Keratinocyte (primary cell): ENCODE measurements at regions not wholly inside any gene's neighbourhood (a gene's known extent, or its start where the extent isn't known, plus 50 kb on each side); places are given as distances from the start of the nearest gene placed in this dataset.

Source experiments
- DNase-seq: peaks from one replicate; pipeline ENCODE4 v3.0.0-alpha.2; 2011; ENCODE audit warnings: low read depth, missing footprints, low spot score
- FAIRE-seq: peaks from 2 replicates; lab custom pipeline; 2011; peaks lifted over from hg19 to GRCh38; lab: Jason Lieb, UNC
- H2AFZ ChIP-seq: 2 replicates; pipeline ENCODE4 v1.6.0; 2012; ENCODE audit warnings: low read length, control low read depth, inconsistent platforms; ENCODE audit not compliant: control insufficient read depth
- H3K27ac ChIP-seq: 2 replicates; pipeline ENCODE4 v1.5.1; 2011; ENCODE audit warnings: low read length; ENCODE audit not compliant: control insufficient read depth, insufficient read depth
- H3K27me3 ChIP-seq: 3 replicates; pipeline ENCODE4 v1.6.0; 2011; ENCODE audit warnings: low read length; ENCODE audit not compliant: control insufficient read depth, insufficient read depth; ENCODE audit errors: extremely low read depth
- H3K36me3 ChIP-seq, 2 experiments: 2 replicates in 1 of 2; 3 replicates in 1 of 2; pipeline ENCODE4 v1.5.1; 2011; ENCODE audit warnings: low read length in 2 of 2, mild to moderate bottlenecking in 1 of 2; ENCODE audit not compliant: control insufficient read depth in 2 of 2, insufficient read depth in 2 of 2; ENCODE audit errors: extremely low read depth in 1 of 2
- H3K4me1 ChIP-seq: 3 replicates; pipeline ENCODE4 v1.5.1; 2011; ENCODE audit warnings: low read length; ENCODE audit not compliant: control insufficient read depth, insufficient read depth; ENCODE audit errors: extremely low read depth
- H3K4me2 ChIP-seq: 3 replicates; pipeline ENCODE4 v1.6.0; 2011; ENCODE audit warnings: low read depth, low read length; ENCODE audit not compliant: control insufficient read depth, insufficient read depth; ENCODE audit errors: extremely low read depth
- H3K4me3 ChIP-seq, 3 experiments: fragments of 200-600 bp in 1 of 3; sonication (generic) in 1 of 3; 2 replicates in 2 of 3; 3 replicates in 1 of 3; pipeline ENCODE4 v1.5.1; 2011 to 2016; ENCODE audit warnings: low read length in 3 of 3, mild to moderate bottlenecking in 3 of 3, control low read depth in 2 of 3, inconsistent platforms in 1 of 3, low read depth in 1 of 3, mixed read lengths in 1 of 3, mixed run types in 1 of 3, moderate library complexity in 1 of 3; ENCODE audit not compliant: control insufficient read depth in 2 of 3, insufficient read depth in 2 of 3; ENCODE audit errors: extremely low read depth in 1 of 3
- H3K79me2 ChIP-seq: 2 replicates; pipeline ENCODE4 v1.6.0; 2012; ENCODE audit warnings: low read length; ENCODE audit not compliant: control insufficient read depth, insufficient read depth
- H3K9ac ChIP-seq: 3 replicates; pipeline ENCODE4 v1.6.0; 2011; ENCODE audit warnings: low read length; ENCODE audit not compliant: control insufficient read depth, insufficient read depth; ENCODE audit errors: extremely low read depth
- H3K9me1 ChIP-seq: 3 replicates; pipeline ENCODE4 v1.6.0; 2011; ENCODE audit warnings: low read length; ENCODE audit not compliant: control insufficient read depth, insufficient read depth; ENCODE audit errors: extremely low read depth
- H3K9me3 ChIP-seq: 2 replicates; pipeline ENCODE4 v1.5.1; 2012; ENCODE audit warnings: low read depth, low read length; ENCODE audit not compliant: control insufficient read depth
- H4K20me1 ChIP-seq: 3 replicates; pipeline ENCODE4 v1.6.0; 2011; ENCODE audit warnings: low read length; ENCODE audit not compliant: control insufficient read depth, insufficient read depth; ENCODE audit errors: extremely low read depth
- EZH2 ChIP-seq: IDR thresholded peaks from one replicate; pipeline ENCODE4 v1.6.1; 2012; ENCODE audit warnings: inconsistent platforms, mild to moderate bottlenecking, low read length, moderate library complexity
- dilution Hi-C: fragments of 300-500 bp; cut with MboI; formaldehyde crosslinking; loops from one replicate; pipeline ENCODE4 v1.7.0; 2020; ENCODE audit warnings: low sequenced_read_pairs; ENCODE audit not compliant: extremely low pct_ligation_motif_present
- TF ChIP-seq, protein P1 (sequence below), 3 experiments: IDR thresholded peaks in 1 of 3; conservative IDR thresholded peaks in 1 of 3; optimal IDR thresholded peaks in 1 of 3; 2 replicates in 2 of 3; 3 replicates in 1 of 3; pipeline versions ENCODE3 to v1.5.1; 2011; ENCODE audit warnings: low read length in 3 of 3, mild to moderate bottlenecking in 3 of 3, moderate library complexity in 2 of 3, control low read depth in 1 of 3, inconsistent platforms in 1 of 3; ENCODE audit not compliant: insufficient read depth in 2 of 3; ENCODE audit errors: extremely low read depth in 1 of 3

DNA sequence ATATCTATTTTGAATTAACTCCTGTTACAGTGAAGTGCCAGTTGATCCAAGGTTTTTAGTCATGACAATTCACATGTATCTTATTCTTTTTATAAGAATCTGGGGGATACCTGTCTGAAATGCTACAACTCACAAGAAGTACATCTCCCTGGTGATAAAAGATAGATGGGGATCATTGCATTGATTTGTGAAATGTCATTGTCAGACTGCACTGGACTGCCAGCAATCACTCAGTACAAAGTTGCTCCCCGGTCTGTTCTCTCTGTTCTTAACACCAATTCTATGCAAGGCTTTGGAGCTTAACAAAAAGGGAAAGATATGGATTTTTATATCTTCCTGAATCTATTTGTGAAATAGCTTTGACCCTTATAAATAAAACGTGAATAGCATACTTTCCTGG is 171.8 kb upstream of the PCSK5 start:
- FAIRE-seq (no peak), DNase-seq (no peak)
- dilution Hi-C loops = no loop called here
- no peak overlapping the region for H3K4me3 ChIP-seq
- TF ChIP-seq EZH2 = no peak
- TF ChIP-seq, protein P1, sequence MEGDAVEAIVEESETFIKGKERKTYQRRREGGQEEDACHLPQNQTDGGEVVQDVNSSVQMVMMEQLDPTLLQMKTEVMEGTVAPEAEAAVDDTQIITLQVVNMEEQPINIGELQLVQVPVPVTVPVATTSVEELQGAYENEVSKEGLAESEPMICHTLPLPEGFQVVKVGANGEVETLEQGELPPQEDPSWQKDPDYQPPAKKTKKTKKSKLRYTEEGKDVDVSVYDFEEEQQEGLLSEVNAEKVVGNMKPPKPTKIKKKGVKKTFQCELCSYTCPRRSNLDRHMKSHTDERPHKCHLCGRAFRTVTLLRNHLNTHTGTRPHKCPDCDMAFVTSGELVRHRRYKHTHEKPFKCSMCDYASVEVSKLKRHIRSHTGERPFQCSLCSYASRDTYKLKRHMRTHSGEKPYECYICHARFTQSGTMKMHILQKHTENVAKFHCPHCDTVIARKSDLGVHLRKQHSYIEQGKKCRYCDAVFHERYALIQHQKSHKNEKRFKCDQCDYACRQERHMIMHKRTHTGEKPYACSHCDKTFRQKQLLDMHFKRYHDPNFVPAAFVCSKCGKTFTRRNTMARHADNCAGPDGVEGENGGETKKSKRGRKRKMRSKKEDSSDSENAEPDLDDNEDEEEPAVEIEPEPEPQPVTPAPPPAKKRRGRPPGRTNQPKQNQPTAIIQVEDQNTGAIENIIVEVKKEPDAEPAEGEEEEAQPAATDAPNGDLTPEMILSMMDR (optimal IDR thresholded peaks at IDR 0.05 in 1 of 3, IDR thresholded peaks at IDR 0.05 in 1 of 3, conservative IDR thresholded peaks at IDR 0.05 in 1 of 3; ENCODE audit: extremely low read depth in 1 of 3, insufficient read depth in 2 of 3, low read length in 3 of 3) = no peak
- no peak overlapping the region for H3K27ac ChIP-seq
- H3K79me2 ChIP-seq = no peaks in the 10 kb centered on the region
- no peak overlapping the region for H2AFZ ChIP-seq
- no peaks in the 10 kb centered on the region for H3K4me1 ChIP-seq
- H4K20me1 ChIP-seq = no peaks in the 10 kb centered on the region
- no peaks in the 10 kb centered on the region for H3K36me3 ChIP-seq
- no peak overlapping the region for H3K9ac ChIP-seq
- H3K27me3 ChIP-seq = no peaks in the 10 kb centered on the region
- H3K9me1 ChIP-seq = no peaks in the 10 kb centered on the region
- no peak overlapping the region for H3K4me2 ChIP-seq
- H3K9me3 ChIP-seq = no peaks in the 10 kb centered on the region

DNA sequence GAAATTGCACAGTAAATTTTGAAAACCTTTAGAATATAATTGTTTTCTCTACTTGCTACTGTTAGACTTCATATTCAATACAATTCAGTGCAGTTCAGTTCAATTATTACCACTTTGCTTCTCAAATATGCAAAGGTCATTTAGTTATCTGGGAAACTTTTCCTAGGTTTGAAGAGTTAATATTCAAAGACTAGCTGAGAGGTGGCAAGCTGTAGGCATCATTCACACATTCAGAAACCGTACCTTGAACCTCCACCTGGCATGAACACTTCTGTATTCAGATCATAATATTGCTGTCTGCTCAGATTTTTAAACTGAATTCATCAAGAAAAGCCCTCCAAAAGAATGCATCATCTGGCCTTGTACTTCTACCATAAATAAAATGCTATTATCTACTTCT is 162.1 kb upstream of the PCSK5 start:
- no peaks in the 10 kb centered on the region for H3K27me3 ChIP-seq
- no peaks in the 10 kb centered on the region for H4K20me1 ChIP-seq
- H3K9ac ChIP-seq = no peak overlapping the region
- TF ChIP-seq, protein P1 (optimal IDR thresholded peaks at IDR 0.05 in 1 of 3, IDR thresholded peaks at IDR 0.05 in 1 of 3, conservative IDR thresholded peaks at IDR 0.05 in 1 of 3; ENCODE audit: extremely low read depth in 1 of 3, insufficient read depth in 2 of 3, low read length in 3 of 3) = no peak
- no peak for TF ChIP-seq EZH2
- no peak overlapping the region for H3K4me3 ChIP-seq
- DNase-seq = no peak
- no peak overlapping the region for H3K4me2 ChIP-seq
- no peak overlapping the region for H2AFZ ChIP-seq
- dilution Hi-C loops = no loop called here
- H3K79me2 ChIP-seq = no peaks in the 10 kb centered on the region
- H3K9me1 ChIP-seq = no peaks in the 10 kb centered on the region
- no peaks in the 10 kb centered on the region for H3K36me3 ChIP-seq
- H3K27ac ChIP-seq = no peak overlapping the region
- no peaks in the 10 kb centered on the region for H3K9me3 ChIP-seq
- FAIRE-seq = no peak
- no peaks in the 10 kb centered on the region for H3K4me1 ChIP-seq
